HEK293 (cell line): ENCODE measurements at regions not wholly inside any gene's neighbourhood (a gene's known extent, or its start where the extent isn't known, plus 50 kb on each side); places are given as distances from the start of the nearest gene placed in this dataset.

Experiments used
- YY1 ChIP-seq: fragments of 450-650 bp; formaldehyde crosslinking; IDR thresholded peaks from 2 replicates; pipeline ENCODE4 v1.5.1; 2018; ENCODE audit warnings: missing biosample characterization, missing genetic modification characterization
- ZBTB8A ChIP-seq: fragments of 450-650 bp; formaldehyde crosslinking; IDR thresholded peaks from 2 replicates; pipeline ENCODE4 v1.5.1; 2016; ENCODE audit warnings: missing biosample characterization, missing genetic modification characterization
- TF ChIP-seq, protein P1 (sequence below): fragments of 450-650 bp; formaldehyde crosslinking; IDR thresholded peaks from 2 replicates; pipeline ENCODE4 v1.5.1; 2016; ENCODE audit warnings: missing biosample characterization, missing genetic modification characterization
- TF ChIP-seq, protein P2 (sequence below): fragments of 450-650 bp; formaldehyde crosslinking; IDR thresholded peaks from 2 replicates; pipeline ENCODE4 v1.5.1; 2016; ENCODE audit warnings: missing biosample characterization, missing genetic modification characterization
- TF ChIP-seq, protein P3 (sequence below): fragments of 450-650 bp; formaldehyde crosslinking; IDR thresholded peaks from 2 replicates; pipeline ENCODE4 v1.5.1; 2016; ENCODE audit warnings: missing biosample characterization, missing genetic modification characterization
- TF ChIP-seq, protein P4 (sequence below): fragments of 450-650 bp; formaldehyde crosslinking; IDR thresholded peaks from 2 replicates; pipeline ENCODE4 v1.5.1; 2016; ENCODE audit warnings: missing biosample characterization, missing genetic modification characterization

DNA sequence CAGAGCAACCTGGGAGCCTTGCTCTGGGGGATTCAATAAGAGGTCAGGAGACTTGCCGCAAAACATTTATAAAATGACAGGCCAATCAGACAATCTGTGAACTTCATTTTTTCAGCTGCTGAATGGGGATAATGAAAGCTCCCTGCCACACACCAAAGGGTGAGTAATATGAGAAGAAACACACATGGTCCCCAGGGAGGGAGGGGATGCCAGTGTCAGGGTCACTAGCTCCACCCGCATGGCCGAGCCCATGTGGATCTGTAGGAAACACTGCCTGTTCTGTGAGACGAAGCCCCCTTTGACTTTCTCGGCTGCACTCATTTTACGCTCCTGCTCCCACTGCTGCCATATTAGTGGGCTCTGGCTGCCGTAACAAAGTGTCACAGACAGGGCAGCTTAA lies 521.0 kb upstream of the RAB6C start:
- TF ChIP-seq, protein P1, sequence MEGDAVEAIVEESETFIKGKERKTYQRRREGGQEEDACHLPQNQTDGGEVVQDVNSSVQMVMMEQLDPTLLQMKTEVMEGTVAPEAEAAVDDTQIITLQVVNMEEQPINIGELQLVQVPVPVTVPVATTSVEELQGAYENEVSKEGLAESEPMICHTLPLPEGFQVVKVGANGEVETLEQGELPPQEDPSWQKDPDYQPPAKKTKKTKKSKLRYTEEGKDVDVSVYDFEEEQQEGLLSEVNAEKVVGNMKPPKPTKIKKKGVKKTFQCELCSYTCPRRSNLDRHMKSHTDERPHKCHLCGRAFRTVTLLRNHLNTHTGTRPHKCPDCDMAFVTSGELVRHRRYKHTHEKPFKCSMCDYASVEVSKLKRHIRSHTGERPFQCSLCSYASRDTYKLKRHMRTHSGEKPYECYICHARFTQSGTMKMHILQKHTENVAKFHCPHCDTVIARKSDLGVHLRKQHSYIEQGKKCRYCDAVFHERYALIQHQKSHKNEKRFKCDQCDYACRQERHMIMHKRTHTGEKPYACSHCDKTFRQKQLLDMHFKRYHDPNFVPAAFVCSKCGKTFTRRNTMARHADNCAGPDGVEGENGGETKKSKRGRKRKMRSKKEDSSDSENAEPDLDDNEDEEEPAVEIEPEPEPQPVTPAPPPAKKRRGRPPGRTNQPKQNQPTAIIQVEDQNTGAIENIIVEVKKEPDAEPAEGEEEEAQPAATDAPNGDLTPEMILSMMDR (tag by site-specific recombination): no peak
- TF ChIP-seq, protein P2, sequence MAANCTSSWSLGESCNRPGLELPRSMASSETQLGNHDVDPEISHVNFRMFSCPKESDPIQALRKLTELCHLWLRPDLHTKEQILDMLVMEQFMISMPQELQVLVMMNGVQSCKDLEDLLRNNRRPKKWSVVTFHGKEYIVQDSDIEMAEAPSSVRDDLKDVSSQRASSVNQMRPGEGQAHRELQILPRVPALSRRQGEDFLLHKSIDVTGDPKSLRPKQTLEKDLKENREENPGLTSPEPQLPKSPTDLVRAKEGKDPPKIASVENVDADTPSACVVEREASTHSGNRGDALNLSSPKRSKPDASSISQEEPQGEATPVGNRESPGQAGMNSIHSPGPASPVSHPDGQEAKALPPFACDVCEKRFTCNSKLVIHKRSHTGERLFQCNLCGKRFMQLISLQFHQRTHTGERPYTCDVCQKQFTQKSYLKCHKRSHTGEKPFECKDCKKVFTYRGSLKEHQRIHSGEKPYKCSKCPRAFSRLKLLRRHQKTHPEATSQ (tag by site-specific recombination): no peak
- TF ChIP-seq, protein P3, sequence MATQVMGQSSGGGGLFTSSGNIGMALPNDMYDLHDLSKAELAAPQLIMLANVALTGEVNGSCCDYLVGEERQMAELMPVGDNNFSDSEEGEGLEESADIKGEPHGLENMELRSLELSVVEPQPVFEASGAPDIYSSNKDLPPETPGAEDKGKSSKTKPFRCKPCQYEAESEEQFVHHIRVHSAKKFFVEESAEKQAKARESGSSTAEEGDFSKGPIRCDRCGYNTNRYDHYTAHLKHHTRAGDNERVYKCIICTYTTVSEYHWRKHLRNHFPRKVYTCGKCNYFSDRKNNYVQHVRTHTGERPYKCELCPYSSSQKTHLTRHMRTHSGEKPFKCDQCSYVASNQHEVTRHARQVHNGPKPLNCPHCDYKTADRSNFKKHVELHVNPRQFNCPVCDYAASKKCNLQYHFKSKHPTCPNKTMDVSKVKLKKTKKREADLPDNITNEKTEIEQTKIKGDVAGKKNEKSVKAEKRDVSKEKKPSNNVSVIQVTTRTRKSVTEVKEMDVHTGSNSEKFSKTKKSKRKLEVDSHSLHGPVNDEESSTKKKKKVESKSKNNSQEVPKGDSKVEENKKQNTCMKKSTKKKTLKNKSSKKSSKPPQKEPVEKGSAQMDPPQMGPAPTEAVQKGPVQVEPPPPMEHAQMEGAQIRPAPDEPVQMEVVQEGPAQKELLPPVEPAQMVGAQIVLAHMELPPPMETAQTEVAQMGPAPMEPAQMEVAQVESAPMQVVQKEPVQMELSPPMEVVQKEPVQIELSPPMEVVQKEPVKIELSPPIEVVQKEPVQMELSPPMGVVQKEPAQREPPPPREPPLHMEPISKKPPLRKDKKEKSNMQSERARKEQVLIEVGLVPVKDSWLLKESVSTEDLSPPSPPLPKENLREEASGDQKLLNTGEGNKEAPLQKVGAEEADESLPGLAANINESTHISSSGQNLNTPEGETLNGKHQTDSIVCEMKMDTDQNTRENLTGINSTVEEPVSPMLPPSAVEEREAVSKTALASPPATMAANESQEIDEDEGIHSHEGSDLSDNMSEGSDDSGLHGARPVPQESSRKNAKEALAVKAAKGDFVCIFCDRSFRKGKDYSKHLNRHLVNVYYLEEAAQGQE (tag by site-specific recombination): no peak
- TF ChIP-seq ZBTB8A (tag by site-specific recombination) (no peak), YY1 (tag by site-specific recombination) (no peak)
- TF ChIP-seq, protein P4, sequence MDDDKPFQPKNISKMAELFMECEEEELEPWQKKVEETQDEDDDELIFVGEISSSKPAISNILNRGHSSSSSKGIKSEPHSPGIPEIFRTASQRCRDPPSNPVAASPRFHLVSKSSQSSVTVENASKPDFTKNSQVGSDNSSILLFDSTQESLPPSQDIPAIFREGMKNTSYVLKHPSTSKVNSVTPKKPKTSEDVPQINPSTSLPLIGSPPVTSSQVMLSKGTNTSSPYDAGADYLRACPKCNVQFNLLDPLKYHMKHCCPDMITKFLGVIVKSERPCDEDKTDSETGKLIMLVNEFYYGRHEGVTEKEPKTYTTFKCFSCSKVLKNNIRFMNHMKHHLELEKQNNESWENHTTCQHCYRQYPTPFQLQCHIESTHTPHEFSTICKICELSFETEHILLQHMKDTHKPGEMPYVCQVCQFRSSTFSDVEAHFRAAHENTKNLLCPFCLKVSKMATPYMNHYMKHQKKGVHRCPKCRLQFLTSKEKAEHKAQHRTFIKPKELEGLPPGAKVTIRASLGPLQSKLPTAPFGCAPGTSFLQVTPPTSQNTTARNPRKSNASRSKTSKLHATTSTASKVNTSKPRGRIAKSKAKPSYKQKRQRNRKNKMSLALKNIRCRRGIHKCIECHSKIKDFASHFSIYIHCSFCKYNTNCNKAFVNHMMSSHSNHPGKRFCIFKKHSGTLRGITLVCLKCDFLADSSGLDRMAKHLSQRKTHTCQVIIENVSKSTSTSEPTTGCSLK: no peak
